ENCODE measurements at regions not wholly inside any gene's neighbourhood (a gene's known extent, or its start where the extent isn't known, plus 50 kb on each side); places are given as distances from the start of the nearest gene placed in this dataset.

DNA sequence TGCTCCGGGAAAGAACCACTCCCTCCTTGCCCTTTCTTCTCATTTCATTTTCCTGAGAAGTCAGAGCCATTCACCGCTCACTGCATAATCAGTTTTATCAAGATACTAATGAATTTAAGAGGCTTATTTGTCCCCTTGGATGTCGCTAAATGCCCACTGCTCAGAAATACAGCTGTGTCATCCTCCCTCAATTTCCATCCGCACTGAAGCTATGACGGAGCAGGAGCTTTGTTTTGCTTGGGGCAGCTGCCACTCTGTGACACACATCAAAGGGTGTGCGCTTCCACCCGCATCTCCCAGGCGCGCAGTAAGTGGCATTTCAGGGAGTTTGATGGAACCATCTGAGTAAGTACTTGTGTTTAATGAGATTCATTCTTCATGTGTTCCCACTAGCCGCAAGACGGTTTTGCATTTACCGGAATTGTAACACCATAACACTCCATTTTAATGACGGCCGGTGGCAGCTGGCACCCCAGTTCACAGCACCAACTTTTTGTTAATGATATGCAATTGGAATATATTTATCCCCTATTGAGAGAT lies 103.8 kb upstream of the PARD3 start:
- TF ChIP-seq, protein P1, sequence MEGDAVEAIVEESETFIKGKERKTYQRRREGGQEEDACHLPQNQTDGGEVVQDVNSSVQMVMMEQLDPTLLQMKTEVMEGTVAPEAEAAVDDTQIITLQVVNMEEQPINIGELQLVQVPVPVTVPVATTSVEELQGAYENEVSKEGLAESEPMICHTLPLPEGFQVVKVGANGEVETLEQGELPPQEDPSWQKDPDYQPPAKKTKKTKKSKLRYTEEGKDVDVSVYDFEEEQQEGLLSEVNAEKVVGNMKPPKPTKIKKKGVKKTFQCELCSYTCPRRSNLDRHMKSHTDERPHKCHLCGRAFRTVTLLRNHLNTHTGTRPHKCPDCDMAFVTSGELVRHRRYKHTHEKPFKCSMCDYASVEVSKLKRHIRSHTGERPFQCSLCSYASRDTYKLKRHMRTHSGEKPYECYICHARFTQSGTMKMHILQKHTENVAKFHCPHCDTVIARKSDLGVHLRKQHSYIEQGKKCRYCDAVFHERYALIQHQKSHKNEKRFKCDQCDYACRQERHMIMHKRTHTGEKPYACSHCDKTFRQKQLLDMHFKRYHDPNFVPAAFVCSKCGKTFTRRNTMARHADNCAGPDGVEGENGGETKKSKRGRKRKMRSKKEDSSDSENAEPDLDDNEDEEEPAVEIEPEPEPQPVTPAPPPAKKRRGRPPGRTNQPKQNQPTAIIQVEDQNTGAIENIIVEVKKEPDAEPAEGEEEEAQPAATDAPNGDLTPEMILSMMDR (IDR thresholded peaks at IDR 0.05), result no peak
- no peak for DNase-seq (ENCODE audit: low spot score)
- ATAC-seq (ENCODE audit: low FRiP score), result no peak

DNA sequence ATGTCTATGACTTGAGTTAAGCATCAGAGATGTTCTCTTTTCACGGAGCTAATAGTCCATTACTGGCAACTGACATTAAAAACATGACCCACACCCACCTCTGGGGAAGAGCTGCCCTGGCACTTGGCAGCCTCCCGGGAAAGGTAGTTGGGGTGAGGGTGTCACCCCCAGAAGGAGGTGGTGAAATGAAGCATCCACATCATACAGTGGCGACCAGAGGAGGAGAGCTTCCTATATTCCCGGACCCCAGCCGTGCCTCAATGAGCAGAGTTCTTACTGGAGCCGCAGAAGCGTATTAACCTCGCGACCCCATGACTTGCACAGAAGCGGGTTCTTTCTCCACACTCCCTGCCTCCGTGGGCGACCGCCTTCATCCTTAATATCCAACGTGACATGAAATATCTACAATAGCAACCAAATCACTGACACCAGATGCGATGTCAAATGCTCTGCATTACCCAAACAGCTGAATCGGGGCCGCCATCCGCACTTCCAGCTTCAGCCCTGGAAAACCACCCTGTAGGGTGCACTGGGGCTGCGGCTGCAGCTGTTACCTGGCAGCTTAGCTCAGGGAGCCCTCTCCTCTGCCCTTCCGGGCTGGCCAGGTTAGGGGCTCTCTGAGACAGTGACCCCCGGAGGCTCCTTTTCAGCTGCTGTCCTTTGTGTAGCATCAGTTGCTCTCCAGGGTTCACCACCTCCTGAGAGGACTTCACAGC lies 103.1 kb upstream of the PARD3 start:
- no peak for DNase-seq (ENCODE audit: low spot score)
- TF ChIP-seq, protein P1 (IDR thresholded peaks at IDR 0.05), result no peak
- ATAC-seq (ENCODE audit: low FRiP score), result no peak

GRCh38 chr10:34916314-34916713 lies 101.2 kb upstream of the PARD3 start:
- TF ChIP-seq, protein P1 (IDR thresholded peaks at IDR 0.05), result no peak
- DNase-seq (ENCODE audit: low spot score) (no peak), ATAC-seq (ENCODE audit: low FRiP score) (no peak)

DNA sequence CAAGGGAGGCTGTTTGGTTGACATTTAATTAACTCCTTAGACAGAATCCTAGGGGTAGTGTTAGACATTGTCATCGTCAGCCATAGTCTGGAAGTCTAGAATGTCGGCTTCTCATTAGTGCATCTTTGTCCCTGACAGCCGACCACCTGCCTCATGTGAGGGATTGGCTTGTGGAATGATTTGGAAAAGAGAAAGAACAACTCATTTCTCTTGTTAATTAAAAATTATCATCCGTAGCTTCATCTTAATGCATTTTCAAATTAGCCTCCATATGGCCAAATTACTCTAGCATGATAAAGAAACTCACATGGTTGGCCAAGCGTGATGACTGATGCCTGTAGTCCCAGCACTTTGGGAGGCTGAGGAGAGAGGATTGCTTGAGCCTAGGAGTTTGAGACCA lies 97.7 kb upstream of the PARD3 start:
- TF ChIP-seq, protein P1 (IDR thresholded peaks at IDR 0.05), result no peak
- DNase-seq (ENCODE audit: low spot score) (no peak), ATAC-seq (ENCODE audit: low FRiP score) (no peak)

DNA sequence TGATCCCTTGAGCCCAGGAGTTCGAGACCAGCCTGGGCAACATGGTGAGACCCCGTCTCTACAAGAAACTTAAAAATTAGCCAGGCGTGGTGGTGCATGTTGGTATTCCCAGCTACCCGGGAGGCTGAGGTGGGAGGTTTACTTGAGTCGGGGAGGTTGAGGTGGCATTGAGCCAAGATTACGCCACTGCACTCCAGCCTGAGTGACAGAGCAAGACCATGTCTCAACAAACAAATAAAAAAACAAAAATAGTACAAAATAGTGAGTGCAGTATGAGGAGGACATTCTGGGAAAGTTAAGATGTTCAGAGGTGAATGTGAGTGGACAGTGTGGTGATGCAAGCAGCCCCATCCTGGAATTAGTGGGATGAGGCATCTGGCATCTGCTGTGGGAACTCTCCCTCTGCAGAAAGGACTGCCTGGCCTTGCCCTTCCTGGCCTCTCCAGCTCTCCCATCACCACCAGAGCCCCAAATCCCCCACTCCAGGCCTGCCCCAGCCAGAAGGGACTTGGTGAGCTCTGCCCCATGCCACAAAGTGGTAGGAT lies 96.6 kb upstream of the PARD3 start:
- TF ChIP-seq, protein P1 (IDR thresholded peaks at IDR 0.05), result no peak
- no peak for DNase-seq (ENCODE audit: low spot score)
- no peak for ATAC-seq (ENCODE audit: low FRiP score)

DNA sequence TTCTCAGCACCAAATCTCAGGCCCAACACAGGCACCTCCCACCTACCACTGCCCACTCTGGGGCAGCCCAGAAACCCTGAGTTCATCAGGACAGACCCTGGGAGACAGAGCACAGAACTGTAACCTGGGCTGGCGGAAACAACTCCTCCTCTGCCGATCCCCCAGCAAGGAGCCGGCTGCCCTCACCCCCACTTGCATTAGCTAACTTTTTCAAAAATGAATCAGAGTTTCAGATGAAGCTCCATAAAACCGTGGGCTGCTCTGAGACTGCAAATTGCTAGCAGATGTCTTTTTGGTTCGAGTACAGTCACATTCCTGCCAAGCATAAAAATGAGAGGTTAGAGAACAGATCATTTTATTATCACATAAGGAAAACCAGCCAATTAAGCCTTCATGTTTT lies 93.4 kb upstream of the PARD3 start:
- TF ChIP-seq, protein P1 (IDR thresholded peaks at IDR 0.05), result no peak
- ATAC-seq (ENCODE audit: low FRiP score) (peak; percentile 61), DNase-seq (ENCODE audit: low spot score) (no peak)

Data from omental fat pad (tissue), 3 donors.